ENCODE measurements at regions not wholly inside any gene's neighbourhood (a gene's known extent, or its start where the extent isn't known, plus 50 kb on each side); places are given as distances from the start of the nearest gene placed in this dataset.

DNA sequence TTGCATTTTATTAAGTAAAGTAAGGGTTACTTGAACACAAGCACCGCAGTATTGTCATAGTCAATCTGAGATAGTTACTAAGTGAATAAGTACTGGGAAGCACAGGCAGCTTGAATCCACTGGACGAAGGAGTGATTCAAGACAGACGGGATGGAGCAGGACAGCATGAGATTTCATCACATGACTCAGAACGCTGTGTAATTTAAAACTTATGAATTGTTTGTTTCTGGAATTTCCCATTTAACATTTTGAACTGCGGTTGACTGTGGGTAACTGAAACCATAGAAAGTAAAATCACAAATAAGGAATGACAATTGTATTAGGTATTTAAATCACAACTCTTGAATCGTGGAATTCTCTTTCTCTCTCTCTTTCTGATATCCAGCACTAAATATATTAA, 1630.4 kb upstream of the SEL1L start:
- Histone ChIP-seq H2AFZ (ENCODE audit: insufficient read depth, low read depth, low read length, poor library complexity, severe bottlenecking) (no peak overlapping the region), H3K9ac (ENCODE audit: insufficient read depth, low read length, poor library complexity, severe bottlenecking) (no peak overlapping the region), H3K36me3 (replicated peaks in 1 of 2; ENCODE audit: control insufficient read depth in 1 of 2, insufficient read depth in 2 of 2, low read length in 2 of 2) (no peaks in the 10 kb centered on the region), H3K4me2 (replicated peaks; ENCODE audit: extremely low read depth, low read length, poor library complexity, severe bottlenecking) (no peak overlapping the region), H3K27ac (ENCODE audit: low read depth in 1 of 2, low read length in 2 of 2) (no peak overlapping the region), H3K4me3 (replicated peaks in 1 of 3; ENCODE audit: low read depth in 2 of 3, low read length in 3 of 3) (no peak overlapping the region), H4K20me1 (ENCODE audit: insufficient read depth, low read length) (no peaks in the 10 kb centered on the region), H3K79me2 (ENCODE audit: insufficient read depth, low read length) (no peaks in the 10 kb centered on the region), H3K4me1 (ENCODE audit: control insufficient read depth in 1 of 2, insufficient read depth in 2 of 2, low read length in 2 of 2) (no peaks in the 10 kb centered on the region), H3K9me3 (replicated peaks in 1 of 2; ENCODE audit: control insufficient read depth in 1 of 2, insufficient read depth in 1 of 2, low read length in 2 of 2) (peaks cover 0 to 6% of the 10 kb centered on the region in 2 donors), H3K27me3 (ENCODE audit: control insufficient read depth in 2 of 2, insufficient read depth in 2 of 2, low read length in 2 of 2) (no peaks in the 10 kb centered on the region)
- Mint-ChIP-seq H3K27ac (no peak overlapping the region), H3K4me1 (no peaks in the 10 kb centered on the region), H3K4me3 (no peak overlapping the region), H3K36me3 (no peaks in the 10 kb centered on the region), H3K27me3 (ENCODE audit: low read depth in 3 of 3) (no peaks in the 10 kb centered on the region), H3K9me3 (peaks cover 0 to 6% (median 2%) of the 10 kb centered on the region in 7 donors)
- 100% methylated on average over 1 of the region's 6 CpGs for whole genome bisulfite sequencing (ENCODE audit: insufficient coverage)
- DNase-seq = no peak
- intact Hi-C loops (cut with micrococcal nuclease) = no loop called here
- TF ChIP-seq, protein P1, sequence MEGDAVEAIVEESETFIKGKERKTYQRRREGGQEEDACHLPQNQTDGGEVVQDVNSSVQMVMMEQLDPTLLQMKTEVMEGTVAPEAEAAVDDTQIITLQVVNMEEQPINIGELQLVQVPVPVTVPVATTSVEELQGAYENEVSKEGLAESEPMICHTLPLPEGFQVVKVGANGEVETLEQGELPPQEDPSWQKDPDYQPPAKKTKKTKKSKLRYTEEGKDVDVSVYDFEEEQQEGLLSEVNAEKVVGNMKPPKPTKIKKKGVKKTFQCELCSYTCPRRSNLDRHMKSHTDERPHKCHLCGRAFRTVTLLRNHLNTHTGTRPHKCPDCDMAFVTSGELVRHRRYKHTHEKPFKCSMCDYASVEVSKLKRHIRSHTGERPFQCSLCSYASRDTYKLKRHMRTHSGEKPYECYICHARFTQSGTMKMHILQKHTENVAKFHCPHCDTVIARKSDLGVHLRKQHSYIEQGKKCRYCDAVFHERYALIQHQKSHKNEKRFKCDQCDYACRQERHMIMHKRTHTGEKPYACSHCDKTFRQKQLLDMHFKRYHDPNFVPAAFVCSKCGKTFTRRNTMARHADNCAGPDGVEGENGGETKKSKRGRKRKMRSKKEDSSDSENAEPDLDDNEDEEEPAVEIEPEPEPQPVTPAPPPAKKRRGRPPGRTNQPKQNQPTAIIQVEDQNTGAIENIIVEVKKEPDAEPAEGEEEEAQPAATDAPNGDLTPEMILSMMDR (IDR thresholded peaks at IDR 0.05) = no peak

DNA sequence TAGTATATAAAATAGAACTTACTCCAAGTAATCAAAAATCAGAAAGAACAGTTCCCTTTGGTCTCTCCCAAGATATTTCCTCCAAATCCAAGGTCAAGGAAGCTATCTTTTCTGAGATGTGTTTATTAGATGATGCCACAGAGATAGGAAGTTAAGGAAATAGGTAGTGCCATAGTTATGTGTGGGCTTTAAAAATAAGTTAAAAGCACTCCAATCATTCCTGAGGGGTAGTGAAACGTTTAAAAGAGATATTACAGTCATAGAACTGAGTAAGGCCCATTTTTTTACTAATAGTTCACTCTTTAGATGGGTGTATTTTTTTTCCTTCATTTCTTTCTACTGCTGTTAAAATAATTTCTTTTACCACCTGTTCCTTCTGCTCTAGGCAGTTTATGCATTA, 1630.9 kb upstream of the SEL1L start:
- no peak overlapping the region for H3K9ac ChIP-seq (ENCODE audit: insufficient read depth, low read length, poor library complexity, severe bottlenecking)
- no peaks in the 10 kb centered on the region for H3K36me3 Mint-ChIP-seq
- H3K9me3 Mint-ChIP-seq = peaks cover 0 to 6% (median 2%) of the 10 kb centered on the region in 7 donors
- no peaks in the 10 kb centered on the region for H3K27me3 Mint-ChIP-seq (ENCODE audit: low read depth in 3 of 3)
- WGBS (ENCODE audit: insufficient coverage) = no CpG with 5 or more reads among the region's 1 CpG
- intact Hi-C loops (cut with micrococcal nuclease) = no loop called here
- H3K27ac ChIP-seq (ENCODE audit: low read depth in 1 of 2, low read length in 2 of 2) = no peak overlapping the region
- H3K4me3 ChIP-seq (replicated peaks in 1 of 3; ENCODE audit: low read depth in 2 of 3, low read length in 3 of 3) = no peak overlapping the region
- no peaks in the 10 kb centered on the region for H3K36me3 ChIP-seq (replicated peaks in 1 of 2; ENCODE audit: control insufficient read depth in 1 of 2, insufficient read depth in 2 of 2, low read length in 2 of 2)
- no peaks in the 10 kb centered on the region for H3K79me2 ChIP-seq (ENCODE audit: insufficient read depth, low read length)
- H3K4me2 ChIP-seq (replicated peaks; ENCODE audit: extremely low read depth, low read length, poor library complexity, severe bottlenecking) = no peak overlapping the region
- TF ChIP-seq, protein P1 (IDR thresholded peaks at IDR 0.05) = no peak
- H4K20me1 ChIP-seq (ENCODE audit: insufficient read depth, low read length) = no peaks in the 10 kb centered on the region
- H3K27me3 ChIP-seq (ENCODE audit: control insufficient read depth in 2 of 2, insufficient read depth in 2 of 2, low read length in 2 of 2) = no peaks in the 10 kb centered on the region
- no peak overlapping the region for H3K4me3 Mint-ChIP-seq
- peaks cover 0 to 6% of the 10 kb centered on the region in 2 donors for H3K9me3 ChIP-seq (replicated peaks in 1 of 2; ENCODE audit: control insufficient read depth in 1 of 2, insufficient read depth in 1 of 2, low read length in 2 of 2)
- H2AFZ ChIP-seq (ENCODE audit: insufficient read depth, low read depth, low read length, poor library complexity, severe bottlenecking) = no peak overlapping the region
- H3K4me1 Mint-ChIP-seq = no peaks in the 10 kb centered on the region
- H3K27ac Mint-ChIP-seq = no peak overlapping the region
- no peaks in the 10 kb centered on the region for H3K4me1 ChIP-seq (ENCODE audit: control insufficient read depth in 1 of 2, insufficient read depth in 2 of 2, low read length in 2 of 2)
- DNase-seq = no peak

Data from CD14-positive monocyte (primary cell).